ENCODE measurements at regions not wholly inside any gene's neighbourhood (a gene's known extent, or its start where the extent isn't known, plus 50 kb on each side); places are given as distances from the start of the nearest gene placed in this dataset.
"Not testable (repeated sequence)": the region's sequence is repeated elsewhere in the genome, so short reads cannot be mapped to it uniquely, and the experiment has no call there.

GRCh38 chr6:125597411-125598253 lies 151.8 kb upstream of the HEY2 start:
- no peak for DNase-seq

DNA sequence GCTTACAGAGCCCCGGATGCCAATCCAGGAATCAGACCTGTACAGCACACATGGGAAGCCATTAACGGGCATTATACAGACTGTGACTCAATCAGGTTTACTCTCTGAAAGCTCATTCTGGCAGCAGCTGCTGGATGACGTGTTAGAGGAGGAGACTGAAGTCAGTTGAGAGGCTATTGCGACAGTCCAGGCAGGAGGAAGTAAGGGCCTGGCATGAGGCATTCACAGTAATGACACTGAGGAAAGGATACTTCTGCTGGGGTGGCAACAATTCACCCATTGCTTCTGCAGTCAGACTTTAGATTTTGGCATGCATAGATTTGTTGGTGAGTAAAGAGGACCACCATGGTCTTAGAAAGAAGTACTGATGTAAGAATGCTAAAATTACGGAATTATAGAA lies 151.0 kb upstream of the HEY2 start:
- DNase-seq = peak; percentile 73

GRCh38 chr6:125604257-125604656 lies 145.2 kb upstream of the HEY2 start:
- no peak for DNase-seq

DNA sequence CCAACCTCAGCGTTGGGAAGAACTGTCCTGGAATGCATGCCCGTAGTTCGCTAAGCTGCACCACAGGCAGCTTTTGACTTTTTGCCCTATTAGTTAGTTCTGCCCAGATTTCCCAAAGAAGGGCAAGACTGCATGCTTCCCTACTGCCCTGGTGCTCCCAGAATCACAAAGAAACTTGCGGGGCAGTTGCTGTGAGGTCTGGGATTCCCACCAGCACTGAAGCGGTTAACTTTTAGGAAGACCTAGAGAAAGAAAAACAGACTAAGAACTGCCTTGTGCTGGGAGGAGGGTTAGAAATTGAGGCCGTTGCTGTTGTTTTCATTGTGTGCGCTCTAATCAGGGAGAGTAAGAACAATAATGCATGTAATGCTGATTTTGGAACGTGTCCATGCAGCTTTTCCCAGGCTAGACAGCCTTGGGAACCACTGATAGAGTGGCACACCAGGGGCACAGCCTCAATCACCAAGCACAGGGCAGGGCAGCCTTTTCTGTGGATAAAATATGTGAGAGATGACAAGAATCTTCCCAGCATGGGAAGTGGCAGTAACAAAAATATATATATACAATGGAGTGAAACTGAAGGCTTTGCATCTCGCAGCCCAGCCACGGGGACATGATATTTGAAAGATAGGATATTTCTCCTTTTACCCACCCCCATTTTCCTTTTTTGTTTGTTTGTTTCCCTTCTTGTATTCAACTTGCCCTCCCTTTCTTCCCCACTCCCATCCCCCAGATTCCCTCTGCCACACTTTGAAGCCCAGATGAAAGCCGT lies 137.7 kb upstream of the HEY2 start:
- no peak for DNase-seq

DNA sequence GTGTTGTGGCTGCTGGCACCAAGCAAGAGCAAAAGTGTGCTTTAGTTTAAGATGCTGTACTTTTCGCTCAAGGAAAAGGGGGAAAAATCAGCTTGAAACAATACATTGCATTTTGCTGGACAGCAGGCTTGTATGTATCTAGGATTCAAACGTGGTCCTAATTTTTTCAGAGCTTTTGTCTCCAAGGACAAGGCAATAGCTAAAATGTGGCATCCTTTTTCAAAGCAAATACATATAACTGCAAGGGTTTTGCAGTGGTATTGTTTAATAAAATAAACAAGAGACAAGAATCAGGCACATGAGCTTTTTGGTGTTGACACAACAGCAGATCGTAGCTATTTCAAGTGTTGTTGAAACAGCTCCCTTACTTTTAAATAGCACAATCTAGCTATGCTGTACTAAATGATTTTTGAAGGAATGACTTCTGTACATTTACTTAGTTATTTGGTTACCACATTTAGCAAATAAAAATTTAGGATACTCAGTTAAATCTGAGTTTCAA lies 137.0 kb upstream of the HEY2 start:
- DNase-seq = no peak

GRCh38 chr6:125618629-125619028 lies 130.8 kb upstream of the HEY2 start:
- DNase-seq = no peak

- DNase-seq = no peak
Observed at GRCh38 chr6:125623085-125623484, 126.3 kb upstream of the HEY2 start.

GRCh38 chr6:125631165-125631564 lies 118.3 kb upstream of the HEY2 start:
- DNase-seq = no peak

DNA sequence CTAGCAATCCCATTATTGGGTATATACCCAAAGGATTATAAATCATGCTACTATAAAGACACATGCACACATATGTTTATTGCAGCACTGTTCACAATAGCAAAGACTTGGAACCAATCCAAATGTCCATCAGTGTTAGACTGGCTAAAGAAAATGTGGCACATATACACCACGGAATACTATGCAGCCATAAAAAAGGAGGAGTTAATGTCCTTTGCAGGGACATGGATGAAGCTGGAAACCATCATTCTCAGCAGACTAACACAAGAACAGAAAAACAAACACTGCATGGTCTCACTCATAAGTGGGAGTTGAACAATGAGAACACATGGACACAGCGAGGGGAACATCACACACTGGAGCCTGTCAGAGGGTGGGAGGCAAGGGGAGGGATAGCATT lies 113.4 kb upstream of the HEY2 start:
- not testable (repeated sequence) for DNase-seq

DNA sequence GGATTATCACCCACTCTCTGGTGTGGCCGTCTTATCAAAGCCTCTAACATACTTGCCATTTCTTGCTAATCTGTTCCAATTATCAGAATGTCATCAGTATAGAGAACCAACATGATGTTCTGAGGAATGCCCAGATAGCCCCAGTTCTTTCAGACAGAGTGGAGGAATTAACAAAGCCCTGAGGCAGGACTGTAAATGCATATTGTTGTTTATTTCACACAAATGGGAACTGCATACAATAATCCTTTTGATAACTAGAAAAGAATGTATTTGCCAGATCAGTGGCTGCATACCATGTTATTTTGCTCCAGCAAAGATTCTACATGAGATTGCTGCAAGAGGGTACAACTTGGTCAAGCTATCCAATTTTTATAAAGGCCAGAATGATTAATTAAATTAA lies 112.8 kb upstream of the HEY2 start:
- no peak for DNase-seq

GRCh38 chr6:125637207-125637606 lies 112.2 kb upstream of the HEY2 start:
- DNase-seq = no peak

- no peak for DNase-seq
Observed at GRCh38 chr6:125639466-125640020, 109.9 kb upstream of the HEY2 start.

DNA sequence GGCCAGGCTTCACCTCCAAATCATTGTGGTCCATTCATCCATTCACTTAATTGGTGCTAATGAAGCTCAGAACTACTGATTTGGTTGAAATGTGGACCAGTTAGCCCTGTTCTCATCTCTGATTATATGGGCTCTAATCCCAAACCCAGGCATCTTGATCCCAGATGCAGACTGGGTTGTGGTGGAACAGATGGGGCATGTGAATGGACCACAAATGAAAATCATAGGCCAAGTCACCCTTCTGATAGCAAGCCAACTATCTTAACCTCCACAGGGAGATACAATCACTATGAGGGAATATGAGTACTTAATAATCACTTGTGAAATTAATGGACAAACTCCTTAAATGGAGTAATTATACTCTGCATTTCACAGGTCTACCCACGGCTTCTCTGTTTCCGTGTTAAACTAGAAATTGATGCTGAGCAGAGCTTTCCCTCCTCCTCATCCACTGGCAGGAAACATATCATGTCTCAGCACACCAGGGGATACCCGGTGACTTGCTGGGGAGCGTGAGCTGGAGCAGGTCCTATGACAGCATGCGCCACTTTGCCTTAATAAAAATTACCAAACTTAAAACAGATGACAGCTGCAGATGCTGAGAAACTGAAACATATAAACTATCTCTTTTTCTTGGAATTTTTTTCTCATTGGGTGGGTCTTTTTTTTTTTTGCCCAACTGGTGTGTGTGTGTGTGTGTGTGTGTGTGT lies 108.8 kb upstream of the HEY2 start:
- DNase-seq = no peak

- DNase-seq = not testable (repeated sequence)
Observed at GRCh38 chr6:125643967-125644661, 105.3 kb upstream of the HEY2 start.

- no peak for DNase-seq
Observed at GRCh38 chr6:125647391-125647790, 102.0 kb upstream of the HEY2 start.

GRCh38 chr6:125653752-125654151 lies 95.7 kb upstream of the HEY2 start:
- DNase-seq = not testable (repeated sequence)

DNA sequence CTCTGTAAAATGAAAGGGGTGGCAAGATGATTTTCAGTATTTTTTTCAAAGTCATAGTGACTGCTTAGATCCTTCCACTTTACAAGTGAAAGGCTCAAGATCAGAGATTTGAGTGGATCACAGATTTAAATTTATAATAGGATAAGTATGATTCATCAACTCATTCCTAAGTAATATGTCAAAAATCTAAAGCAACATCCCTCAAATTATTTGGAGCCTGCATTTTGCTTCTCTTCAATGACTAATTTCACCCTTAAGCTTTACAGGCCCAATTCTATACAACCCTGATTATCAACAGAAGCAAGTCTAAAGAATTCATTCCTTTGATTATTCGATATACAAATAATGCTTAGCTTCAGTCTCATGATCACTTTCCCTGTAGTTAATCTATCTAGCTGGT lies 93.9 kb upstream of the HEY2 start:
- no peak for DNase-seq

GRCh38 chr6:125656287-125656870 lies 93.1 kb upstream of the HEY2 start:
- no peak for DNase-seq

DNA sequence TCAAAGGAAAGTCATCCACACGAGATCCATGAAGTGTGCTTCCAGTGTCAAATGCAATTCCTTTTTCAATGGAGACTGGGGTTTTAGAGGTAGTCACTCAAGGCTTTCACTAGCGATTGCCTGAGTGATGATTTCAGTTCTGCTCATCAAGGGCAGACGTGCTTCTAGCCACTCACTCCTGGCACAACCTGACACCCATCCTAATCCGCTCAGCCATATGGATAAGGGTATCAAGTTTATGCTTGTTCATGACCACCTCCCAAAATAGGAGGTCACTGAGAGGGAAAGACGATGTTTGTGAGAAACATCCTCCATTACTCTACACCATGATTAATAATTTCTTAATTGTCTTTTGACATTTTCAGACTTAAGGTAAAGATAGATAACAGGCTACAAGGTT lies 91.3 kb upstream of the HEY2 start:
- no peak for DNase-seq

- DNase-seq = no peak
Observed at GRCh38 chr6:125658759-125659431, 90.5 kb upstream of the HEY2 start.

DNA sequence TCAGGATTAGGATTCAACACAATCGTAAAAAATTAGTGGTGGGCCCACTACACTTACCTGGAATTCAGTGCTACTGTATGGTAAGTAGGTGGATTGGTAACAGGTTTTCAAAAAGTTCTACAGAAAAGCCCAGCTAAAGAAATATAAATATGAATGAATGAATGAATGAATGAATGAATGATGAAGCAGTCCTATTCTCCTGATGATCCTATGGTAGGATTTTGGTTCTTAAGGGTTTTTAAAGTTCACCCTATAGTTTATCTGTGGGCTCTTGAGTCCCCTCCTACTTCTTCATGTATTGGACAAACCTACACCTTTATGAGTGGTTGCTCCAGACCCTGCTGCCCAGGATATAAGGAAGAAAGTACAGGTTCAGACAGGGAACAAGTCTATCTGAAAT lies 89.5 kb upstream of the HEY2 start:
- DNase-seq = no peak
